Keratinocyte (primary cell): ENCODE measurements at regions not wholly inside any gene's neighbourhood (a gene's known extent, or its start where the extent isn't known, plus 50 kb on each side); places are given as distances from the start of the nearest gene placed in this dataset.

Experiments
- DNase-seq: peaks from one replicate; pipeline ENCODE4 v3.0.0-alpha.2; 2011; ENCODE audit warnings: low read depth, missing footprints, low spot score
- FAIRE-seq: peaks from 2 replicates; lab custom pipeline; 2011; peaks lifted over from hg19 to GRCh38; lab: Jason Lieb, UNC
- H2AFZ ChIP-seq: 2 replicates; pipeline ENCODE4 v1.6.0; 2012; ENCODE audit warnings: low read length, control low read depth, inconsistent platforms; ENCODE audit not compliant: control insufficient read depth
- H3K27ac ChIP-seq: 2 replicates; pipeline ENCODE4 v1.5.1; 2011; ENCODE audit warnings: low read length; ENCODE audit not compliant: control insufficient read depth, insufficient read depth
- H3K27me3 ChIP-seq: 3 replicates; pipeline ENCODE4 v1.6.0; 2011; ENCODE audit warnings: low read length; ENCODE audit not compliant: control insufficient read depth, insufficient read depth; ENCODE audit errors: extremely low read depth
- H3K36me3 ChIP-seq, 2 experiments: 2 replicates in 1 of 2; 3 replicates in 1 of 2; pipeline ENCODE4 v1.5.1; 2011; ENCODE audit warnings: low read length in 2 of 2, mild to moderate bottlenecking in 1 of 2; ENCODE audit not compliant: control insufficient read depth in 2 of 2, insufficient read depth in 2 of 2; ENCODE audit errors: extremely low read depth in 1 of 2
- H3K4me1 ChIP-seq: 3 replicates; pipeline ENCODE4 v1.5.1; 2011; ENCODE audit warnings: low read length; ENCODE audit not compliant: control insufficient read depth, insufficient read depth; ENCODE audit errors: extremely low read depth
- H3K4me2 ChIP-seq: 3 replicates; pipeline ENCODE4 v1.6.0; 2011; ENCODE audit warnings: low read depth, low read length; ENCODE audit not compliant: control insufficient read depth, insufficient read depth; ENCODE audit errors: extremely low read depth
- H3K4me3 ChIP-seq, 3 experiments: fragments of 200-600 bp in 1 of 3; sonication (generic) in 1 of 3; 2 replicates in 2 of 3; 3 replicates in 1 of 3; pipeline ENCODE4 v1.5.1; 2011 to 2016; ENCODE audit warnings: low read length in 3 of 3, mild to moderate bottlenecking in 3 of 3, control low read depth in 2 of 3, inconsistent platforms in 1 of 3, low read depth in 1 of 3, mixed read lengths in 1 of 3, mixed run types in 1 of 3, moderate library complexity in 1 of 3; ENCODE audit not compliant: control insufficient read depth in 2 of 3, insufficient read depth in 2 of 3; ENCODE audit errors: extremely low read depth in 1 of 3
- H3K79me2 ChIP-seq: 2 replicates; pipeline ENCODE4 v1.6.0; 2012; ENCODE audit warnings: low read length; ENCODE audit not compliant: control insufficient read depth, insufficient read depth
- H3K9ac ChIP-seq: 3 replicates; pipeline ENCODE4 v1.6.0; 2011; ENCODE audit warnings: low read length; ENCODE audit not compliant: control insufficient read depth, insufficient read depth; ENCODE audit errors: extremely low read depth
- H3K9me1 ChIP-seq: 3 replicates; pipeline ENCODE4 v1.6.0; 2011; ENCODE audit warnings: low read length; ENCODE audit not compliant: control insufficient read depth, insufficient read depth; ENCODE audit errors: extremely low read depth
- H3K9me3 ChIP-seq: 2 replicates; pipeline ENCODE4 v1.5.1; 2012; ENCODE audit warnings: low read depth, low read length; ENCODE audit not compliant: control insufficient read depth
- H4K20me1 ChIP-seq: 3 replicates; pipeline ENCODE4 v1.6.0; 2011; ENCODE audit warnings: low read length; ENCODE audit not compliant: control insufficient read depth, insufficient read depth; ENCODE audit errors: extremely low read depth
- CTCF ChIP-seq, 3 experiments: IDR thresholded peaks in 1 of 3; conservative IDR thresholded peaks in 1 of 3; optimal IDR thresholded peaks in 1 of 3; 2 replicates in 2 of 3; 3 replicates in 1 of 3; pipeline versions ENCODE3 to v1.5.1; 2011; ENCODE audit warnings: low read length in 3 of 3, mild to moderate bottlenecking in 3 of 3, moderate library complexity in 2 of 3, control low read depth in 1 of 3, inconsistent platforms in 1 of 3; ENCODE audit not compliant: insufficient read depth in 2 of 3; ENCODE audit errors: extremely low read depth in 1 of 3
- EZH2 ChIP-seq: IDR thresholded peaks from one replicate; pipeline ENCODE4 v1.6.1; 2012; ENCODE audit warnings: inconsistent platforms, mild to moderate bottlenecking, low read length, moderate library complexity
- dilution Hi-C: fragments of 300-500 bp; cut with MboI; formaldehyde crosslinking; loops from one replicate; pipeline ENCODE4 v1.7.0; 2020; ENCODE audit warnings: low sequenced_read_pairs; ENCODE audit not compliant: extremely low pct_ligation_motif_present

DNA sequence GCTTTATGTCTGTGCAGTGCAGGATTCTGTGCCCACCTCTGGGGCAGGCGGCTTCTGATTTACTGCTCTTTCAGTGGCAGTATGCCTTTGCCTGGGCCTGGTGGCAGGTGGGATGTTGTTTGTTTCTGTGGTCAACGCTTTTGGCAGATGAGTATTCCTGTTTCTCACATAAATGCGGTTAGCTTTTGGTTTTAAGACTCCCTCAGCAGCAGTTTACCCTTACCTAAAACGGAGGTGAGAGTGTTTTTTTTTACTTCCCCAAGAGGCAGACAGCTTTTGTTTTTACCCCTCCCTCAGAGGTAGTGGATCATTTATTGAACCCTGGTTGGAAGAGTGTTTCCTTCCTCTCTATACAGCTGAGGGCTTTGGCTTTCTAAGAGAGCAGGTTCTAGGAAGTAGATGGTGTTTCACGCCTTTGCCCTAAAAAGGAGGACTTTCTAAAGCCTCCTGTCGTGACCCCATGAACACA is 134.1 kb upstream of the PLSCR5 start:
- TF ChIP-seq EZH2 (no peak), CTCF (optimal IDR thresholded peaks at IDR 0.05 in 1 of 3, IDR thresholded peaks at IDR 0.05 in 1 of 3, conservative IDR thresholded peaks at IDR 0.05 in 1 of 3; ENCODE audit: extremely low read depth in 1 of 3, insufficient read depth in 2 of 3, low read length in 3 of 3) (no peak)
- FAIRE-seq (no peak), DNase-seq (no peak)
- no peaks in the 10 kb centered on the region for H4K20me1 ChIP-seq
- H2AFZ ChIP-seq, result peak overlapping the region; percentile 54
- no peak overlapping the region for H3K4me2 ChIP-seq
- H3K9ac ChIP-seq, result no peak overlapping the region
- no peaks in the 10 kb centered on the region for H3K27me3 ChIP-seq
- no peaks in the 10 kb centered on the region for H3K36me3 ChIP-seq
- no peaks in the 10 kb centered on the region for H3K9me1 ChIP-seq
- H3K4me1 ChIP-seq, result no peaks in the 10 kb centered on the region
- no peak overlapping the region for H3K27ac ChIP-seq
- dilution Hi-C loops, result no loop called here
- H3K79me2 ChIP-seq, result no peaks in the 10 kb centered on the region
- no peak overlapping the region for H3K4me3 ChIP-seq
- no peaks in the 10 kb centered on the region for H3K9me3 ChIP-seq

GRCh38 chr3:146732325-146732724 is 127.2 kb upstream of the PLSCR5 start:
- Histone ChIP-seq H3K36me3 (no peaks in the 10 kb centered on the region), H3K27me3 (no peaks in the 10 kb centered on the region), H2AFZ (peak overlapping the region; percentile 46), H3K4me3 (peak overlapping the region in 1 of 3 experiments; percentile 14), H3K9me1 (no peaks in the 10 kb centered on the region), H3K27ac (peak overlapping the region; percentile 36), H4K20me1 (no peaks in the 10 kb centered on the region), H3K79me2 (no peaks in the 10 kb centered on the region), H3K9ac (no peak overlapping the region), H3K4me2 (peak overlapping the region; percentile 9), H3K9me3 (no peaks in the 10 kb centered on the region), H3K4me1 (no peaks in the 10 kb centered on the region)
- TF ChIP-seq EZH2 (no peak), CTCF (optimal IDR thresholded peaks at IDR 0.05 in 1 of 3, IDR thresholded peaks at IDR 0.05 in 1 of 3, conservative IDR thresholded peaks at IDR 0.05 in 1 of 3; ENCODE audit: extremely low read depth in 1 of 3, insufficient read depth in 2 of 3, low read length in 3 of 3) (no peak)
- FAIRE-seq (peak; percentile 91), DNase-seq (peak; percentile 40)
- dilution Hi-C loops, result no loop called here
